ENCODE measurements at regions not wholly inside any gene's neighbourhood (a gene's known extent, or its start where the extent isn't known, plus 50 kb on each side); places are given as distances from the start of the nearest gene placed in this dataset.

DNA sequence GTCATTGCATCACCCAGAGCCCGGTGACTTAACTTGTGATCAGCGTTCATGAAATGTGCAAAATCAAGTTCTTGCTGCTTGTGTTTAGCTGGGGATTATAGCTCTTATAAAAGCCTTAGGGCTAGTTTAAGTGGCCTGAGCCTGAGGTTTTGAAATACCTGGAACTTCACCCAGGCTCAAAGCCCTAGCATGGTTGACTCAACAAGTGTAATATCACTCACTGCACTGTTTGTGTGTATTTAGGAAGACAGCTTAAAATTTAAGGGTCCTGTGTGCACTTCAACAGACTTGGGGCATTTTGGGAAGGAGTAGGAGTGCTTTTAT, 489.5 kb downstream of the GATA3 start:
- no peak overlapping the region for H3K4me3 ChIP-seq (ENCODE audit: control insufficient read depth in 2 of 3, extremely low read depth in 1 of 3, insufficient read depth in 2 of 3, low read depth in 1 of 3, low read length in 3 of 3)
- no peaks in the 10 kb centered on the region for H3K9me1 ChIP-seq (ENCODE audit: control insufficient read depth, extremely low read depth, insufficient read depth, low read length)
- no peaks in the 10 kb centered on the region for H4K20me1 ChIP-seq (ENCODE audit: control insufficient read depth, extremely low read depth, insufficient read depth, low read length)
- H3K36me3 ChIP-seq (ENCODE audit: control insufficient read depth in 2 of 2, extremely low read depth in 1 of 2, insufficient read depth in 2 of 2, low read length in 2 of 2), result no peaks in the 10 kb centered on the region
- TF ChIP-seq CTCF (optimal IDR thresholded peaks at IDR 0.05 in 1 of 3, IDR thresholded peaks at IDR 0.05 in 1 of 3, conservative IDR thresholded peaks at IDR 0.05 in 1 of 3; ENCODE audit: extremely low read depth in 1 of 3, insufficient read depth in 2 of 3, low read length in 3 of 3) (no peak), EZH2 (IDR thresholded peaks at IDR 0.05; ENCODE audit: low read length) (no peak)
- no peak overlapping the region for H2AFZ ChIP-seq (ENCODE audit: control insufficient read depth, low read length)
- no peak for DNase-seq (ENCODE audit: low read depth, low spot score)
- H3K79me2 ChIP-seq (ENCODE audit: control insufficient read depth, insufficient read depth, low read length), result no peaks in the 10 kb centered on the region
- H3K9ac ChIP-seq (ENCODE audit: control insufficient read depth, extremely low read depth, insufficient read depth, low read length), result no peak overlapping the region
- peak overlapping the region; percentile 15 for H3K27ac ChIP-seq (ENCODE audit: control insufficient read depth, insufficient read depth, low read length)
- peaks cover 14% of the 10 kb centered on the region for H3K4me1 ChIP-seq (ENCODE audit: control insufficient read depth, extremely low read depth, insufficient read depth, low read length)
- peak; percentile 70 for FAIRE-seq
- H3K27me3 ChIP-seq (ENCODE audit: control insufficient read depth, extremely low read depth, insufficient read depth, low read length), result no peaks in the 10 kb centered on the region
- peak overlapping the region; percentile 47 for H3K4me2 ChIP-seq (ENCODE audit: control insufficient read depth, extremely low read depth, insufficient read depth, low read depth, low read length)
- no peaks in the 10 kb centered on the region for H3K9me3 ChIP-seq (ENCODE audit: control insufficient read depth, low read depth, low read length)
- dilution Hi-C loops (cut with MboI; ENCODE audit: extremely low pct_ligation_motif_present, low sequenced_read_pairs), result no loop called here

DNA sequence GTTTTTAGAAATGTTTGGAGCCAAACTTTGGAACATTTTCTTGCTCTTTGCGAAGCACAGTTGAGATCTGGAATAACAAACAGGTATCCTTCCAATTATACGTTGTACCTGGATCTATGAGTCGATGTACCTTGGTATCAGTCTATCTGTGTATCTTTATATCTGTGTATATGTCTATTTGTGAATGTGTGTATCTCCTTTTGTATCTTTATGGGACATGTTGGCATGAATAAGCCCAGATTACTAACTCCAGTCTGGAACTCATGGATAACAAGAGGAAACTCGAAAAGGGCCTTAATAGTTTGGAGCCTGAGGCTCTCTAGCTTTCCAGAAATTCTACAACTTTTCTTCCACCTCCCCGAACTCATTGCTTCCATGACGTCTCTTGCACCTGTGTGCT, 490.0 kb downstream of the GATA3 start:
- Histone ChIP-seq H4K20me1 (ENCODE audit: control insufficient read depth, extremely low read depth, insufficient read depth, low read length) (no peaks in the 10 kb centered on the region), H3K79me2 (ENCODE audit: control insufficient read depth, insufficient read depth, low read length) (no peaks in the 10 kb centered on the region), H3K9me1 (ENCODE audit: control insufficient read depth, extremely low read depth, insufficient read depth, low read length) (no peaks in the 10 kb centered on the region), H3K4me3 (ENCODE audit: control insufficient read depth in 2 of 3, extremely low read depth in 1 of 3, insufficient read depth in 2 of 3, low read depth in 1 of 3, low read length in 3 of 3) (no peak overlapping the region), H3K9me3 (ENCODE audit: control insufficient read depth, low read depth, low read length) (no peaks in the 10 kb centered on the region), H3K9ac (ENCODE audit: control insufficient read depth, extremely low read depth, insufficient read depth, low read length) (no peak overlapping the region), H3K36me3 (ENCODE audit: control insufficient read depth in 2 of 2, extremely low read depth in 1 of 2, insufficient read depth in 2 of 2, low read length in 2 of 2) (no peaks in the 10 kb centered on the region), H2AFZ (ENCODE audit: control insufficient read depth, low read length) (no peak overlapping the region), H3K27ac (ENCODE audit: control insufficient read depth, insufficient read depth, low read length) (peak overlapping the region; percentile 15), H3K4me2 (ENCODE audit: control insufficient read depth, extremely low read depth, insufficient read depth, low read depth, low read length) (peak overlapping the region; percentile 47), H3K27me3 (ENCODE audit: control insufficient read depth, extremely low read depth, insufficient read depth, low read length) (no peaks in the 10 kb centered on the region), H3K4me1 (ENCODE audit: control insufficient read depth, extremely low read depth, insufficient read depth, low read length) (peaks cover 14% of the 10 kb centered on the region)
- no peak for DNase-seq (ENCODE audit: low read depth, low spot score)
- FAIRE-seq, result peak; percentile 32
- TF ChIP-seq EZH2 (IDR thresholded peaks at IDR 0.05; ENCODE audit: low read length) (no peak), CTCF (optimal IDR thresholded peaks at IDR 0.05 in 1 of 3, IDR thresholded peaks at IDR 0.05 in 1 of 3, conservative IDR thresholded peaks at IDR 0.05 in 1 of 3; ENCODE audit: extremely low read depth in 1 of 3, insufficient read depth in 2 of 3, low read length in 3 of 3) (no peak)
- dilution Hi-C loops (cut with MboI; ENCODE audit: extremely low pct_ligation_motif_present, low sequenced_read_pairs), result no loop called here
